Right hindlimb (tissue), 1 donor: ENCODE measurements at regions not wholly inside any gene's neighbourhood (a gene's known extent, or its start where the extent isn't known, plus 50 kb on each side); places are given as distances from the start of the nearest gene placed in this dataset.

ENCODE experiments used
- DNase-seq: peaks from one replicate; pipeline ENCODE4 v3.0.0-alpha.2; 2018

DNA sequence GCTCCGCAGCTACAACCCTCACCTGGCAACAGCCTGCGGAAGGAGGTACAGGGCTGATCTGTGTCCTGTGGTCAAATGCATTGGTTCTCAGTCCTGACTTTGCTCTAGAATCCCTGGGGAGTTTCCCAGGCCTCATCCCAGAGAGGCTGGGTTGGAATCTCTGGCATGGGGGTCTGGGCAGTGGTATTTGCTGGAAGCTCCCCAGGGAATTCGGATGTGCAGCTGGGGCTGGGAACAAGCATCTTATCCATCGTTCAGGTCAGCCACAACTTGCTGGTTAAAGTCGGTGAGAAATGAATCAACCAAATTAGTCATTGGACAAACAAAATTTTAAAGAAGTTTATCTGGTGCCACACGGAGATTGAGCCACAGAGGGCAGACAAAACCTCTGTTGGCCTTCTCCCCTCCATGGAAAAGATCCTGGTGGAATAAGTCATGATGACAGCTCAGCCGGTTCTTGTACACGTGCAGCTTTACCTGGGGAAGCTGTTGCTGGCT is 231.2 kb downstream of the FOXL1 start:
- DNase-seq = no peak

DNA sequence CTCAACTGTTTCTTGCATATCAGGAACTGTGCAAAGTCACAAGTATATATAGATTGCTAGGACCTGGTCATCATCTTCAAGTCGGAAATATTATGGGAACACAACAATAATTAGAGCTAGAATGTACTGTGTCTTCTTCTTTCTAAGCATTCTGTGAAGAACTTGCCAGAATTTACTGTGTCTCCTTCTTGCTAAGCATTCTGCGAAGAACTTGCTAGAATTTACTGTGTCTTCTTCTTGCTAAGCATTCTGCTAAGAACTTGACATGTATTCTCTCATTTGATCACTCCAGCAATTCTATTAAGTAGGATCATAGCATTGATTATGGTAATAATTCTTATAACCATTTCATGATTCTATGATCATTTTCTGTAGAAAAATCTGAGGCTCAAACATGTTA is 231.7 kb downstream of the FOXL1 start:
- DNase-seq = no peak

DNA sequence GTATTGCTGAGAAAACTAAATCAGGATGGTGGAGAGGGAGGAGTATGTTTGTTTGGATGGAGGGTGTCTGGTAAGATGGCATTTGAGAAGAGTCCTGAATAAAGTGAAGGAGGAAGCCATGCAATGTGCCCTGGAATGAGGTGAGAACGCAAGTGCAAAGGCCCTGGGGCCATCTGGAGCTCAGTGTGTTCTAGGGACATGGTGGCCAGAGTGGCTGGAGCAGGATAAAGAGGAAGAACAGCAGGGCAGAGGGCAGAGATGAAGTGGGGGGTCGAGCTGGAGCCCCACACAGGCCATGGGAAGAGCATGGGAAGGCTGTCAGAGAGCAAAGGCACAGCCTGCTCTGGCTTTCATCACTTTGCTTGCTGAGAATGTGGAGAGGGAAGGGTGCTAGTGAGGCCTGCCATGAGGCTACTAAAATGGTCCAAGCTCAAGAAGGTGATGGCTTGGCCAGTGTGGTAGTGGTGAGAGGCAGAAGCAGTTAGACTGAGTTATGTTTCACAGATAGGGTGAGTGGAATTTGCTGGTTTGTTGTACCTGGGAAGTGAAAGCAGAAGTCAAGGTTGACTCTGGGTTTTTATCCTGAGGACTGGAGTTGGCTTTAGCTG is 234.1 kb downstream of the FOXL1 start:
- DNase-seq = no peak

DNA sequence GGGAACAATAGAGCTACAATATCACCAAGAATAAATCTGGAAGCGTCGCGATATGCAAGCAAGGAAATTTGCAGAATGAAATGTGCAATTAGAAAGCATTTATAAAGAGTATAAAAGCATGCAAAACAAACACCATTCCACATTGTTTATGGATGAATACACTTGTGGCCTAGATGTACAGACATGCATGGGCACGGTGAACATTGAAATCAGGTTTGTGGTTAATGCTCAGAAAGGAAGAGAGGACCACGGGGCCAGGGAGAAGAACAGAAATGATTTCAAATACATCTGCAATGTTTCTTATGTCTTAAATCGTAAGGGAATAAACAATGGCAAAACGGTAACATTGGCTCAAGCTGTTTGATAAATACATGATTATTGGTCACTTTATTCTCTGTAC is 235.9 kb downstream of the FOXL1 start:
- no peak for DNase-seq

DNA sequence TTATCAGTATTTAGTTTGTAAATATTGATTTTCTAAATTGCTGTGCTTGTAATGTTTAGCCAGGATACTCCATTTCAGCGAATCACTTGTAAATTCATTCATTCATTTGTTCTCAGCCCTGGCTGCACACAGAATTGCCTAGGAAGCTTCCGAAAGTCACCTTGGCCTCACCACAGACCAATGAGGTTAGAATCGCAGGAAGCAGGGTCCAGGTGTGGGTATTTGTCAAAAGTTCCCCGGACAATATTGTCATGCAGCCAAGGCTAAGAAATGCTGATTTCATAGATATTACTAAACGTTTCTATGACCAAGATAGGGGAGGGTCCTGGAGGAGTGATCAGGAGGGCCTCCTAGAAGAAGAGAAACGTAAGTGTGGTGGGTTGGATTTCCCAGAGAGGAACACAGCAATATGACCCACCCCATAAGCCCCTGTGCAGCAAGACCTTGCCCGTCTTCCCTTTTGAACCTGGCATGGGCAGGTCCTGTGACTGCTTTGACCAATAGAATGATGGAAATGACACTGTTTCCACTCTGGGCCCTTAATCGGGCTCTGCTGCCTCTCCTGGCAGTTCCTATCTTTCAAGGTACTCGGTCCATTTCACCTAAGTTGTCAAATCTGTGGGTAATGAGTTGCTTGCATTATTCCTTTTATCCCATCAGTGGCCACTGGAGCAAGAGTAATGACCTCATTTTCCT is 238.7 kb downstream of the FOXL1 start:
- DNase-seq = no peak

DNA sequence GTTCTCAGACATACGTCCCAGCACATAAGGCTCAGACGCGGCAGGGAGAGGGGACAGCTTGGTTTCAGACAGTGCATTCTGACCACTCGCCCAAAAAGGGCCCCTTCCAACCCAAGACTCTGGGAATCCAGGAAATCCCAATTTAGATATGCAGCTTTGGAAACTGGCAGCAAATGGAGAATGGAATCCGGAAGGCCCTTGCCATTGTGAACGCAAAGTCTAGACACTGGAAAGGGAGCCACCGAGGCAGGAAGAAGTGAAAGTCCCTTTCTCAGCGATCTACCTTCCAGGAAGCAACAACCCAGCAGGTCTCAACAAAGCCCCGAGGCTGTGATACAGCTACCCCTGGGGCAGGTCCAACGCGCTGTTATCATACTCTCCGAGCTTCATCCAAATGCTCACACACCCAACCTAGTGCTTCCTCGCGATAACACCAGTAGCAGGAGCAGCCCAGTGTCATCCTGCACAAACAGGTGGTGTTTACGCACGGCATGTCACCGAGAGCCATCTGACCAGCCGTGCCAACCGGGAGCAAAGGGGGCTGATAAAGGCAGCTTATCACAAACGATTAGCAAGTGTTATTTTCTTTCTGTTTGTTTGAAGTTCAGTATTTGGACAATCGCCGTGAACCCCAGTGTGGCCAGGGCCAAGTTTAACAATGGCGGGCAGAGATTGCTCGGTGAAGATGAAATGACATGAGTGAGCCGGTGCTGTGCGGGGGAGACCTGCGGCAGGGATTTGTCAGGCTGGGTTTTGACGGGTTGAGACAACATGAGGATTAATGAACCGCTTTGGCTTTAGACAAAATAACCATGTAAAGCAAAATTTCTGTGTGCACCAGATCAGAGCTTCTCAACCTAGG is 240.6 kb downstream of the FOXL1 start:
- peak; percentile 36 for DNase-seq

DNA sequence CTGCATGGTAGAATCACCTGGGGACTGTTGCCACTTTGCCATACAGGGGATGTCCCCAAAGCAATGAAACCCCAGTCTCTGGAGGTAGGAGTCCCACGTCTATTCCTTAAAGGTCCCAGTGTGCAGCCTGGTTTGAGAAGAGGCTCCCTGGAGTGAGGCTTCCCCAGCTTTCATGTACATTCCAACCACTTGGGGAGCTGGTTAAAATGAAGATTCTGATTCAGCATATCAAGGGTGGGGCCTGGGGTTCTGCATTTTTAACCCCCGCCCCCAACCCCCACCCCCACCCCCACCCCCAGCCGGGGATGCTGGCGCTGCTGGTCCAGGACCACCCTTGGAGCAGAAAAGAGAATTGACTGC is 241.2 kb downstream of the FOXL1 start:
- DNase-seq = no peak

DNA sequence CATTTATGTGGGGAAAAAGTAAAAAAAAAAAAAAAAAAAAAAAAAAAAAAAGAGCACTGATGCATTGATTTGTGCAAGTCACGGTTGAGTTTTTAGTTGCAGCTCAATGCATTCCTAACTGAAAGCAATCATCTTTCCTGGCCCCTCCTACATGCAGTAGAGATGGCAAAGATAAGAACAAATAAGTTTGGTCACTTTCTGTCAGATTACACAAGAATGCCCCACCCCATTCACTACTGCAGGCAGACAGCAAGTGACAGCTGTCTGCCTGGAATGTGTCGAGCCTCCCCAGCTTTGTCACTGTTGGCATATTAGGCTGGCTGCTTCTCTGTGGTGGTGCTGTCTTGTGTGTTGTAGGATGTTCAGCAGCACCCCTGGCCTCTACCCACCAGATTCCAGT is 243.5 kb downstream of the FOXL1 start:
- no peak for DNase-seq

DNA sequence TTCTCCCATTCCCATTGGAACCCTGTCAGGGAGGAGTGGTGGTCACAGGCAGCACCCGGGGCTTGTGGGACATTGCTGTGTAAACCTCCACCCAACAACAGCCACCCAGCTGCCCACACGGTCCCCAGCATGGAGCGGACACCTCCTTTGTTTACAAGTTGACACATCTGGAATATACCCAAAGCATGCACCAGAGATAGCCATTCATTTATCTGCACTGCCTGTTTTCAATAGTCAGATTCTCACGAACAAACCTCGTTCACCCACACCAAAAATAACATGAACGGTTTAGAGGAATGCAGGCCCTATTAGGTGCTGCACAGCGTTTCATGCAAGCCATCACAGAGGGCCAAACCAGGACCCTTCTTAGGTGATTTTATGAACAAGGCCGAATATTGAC is 244.8 kb downstream of the FOXL1 start:
- no peak for DNase-seq

DNA sequence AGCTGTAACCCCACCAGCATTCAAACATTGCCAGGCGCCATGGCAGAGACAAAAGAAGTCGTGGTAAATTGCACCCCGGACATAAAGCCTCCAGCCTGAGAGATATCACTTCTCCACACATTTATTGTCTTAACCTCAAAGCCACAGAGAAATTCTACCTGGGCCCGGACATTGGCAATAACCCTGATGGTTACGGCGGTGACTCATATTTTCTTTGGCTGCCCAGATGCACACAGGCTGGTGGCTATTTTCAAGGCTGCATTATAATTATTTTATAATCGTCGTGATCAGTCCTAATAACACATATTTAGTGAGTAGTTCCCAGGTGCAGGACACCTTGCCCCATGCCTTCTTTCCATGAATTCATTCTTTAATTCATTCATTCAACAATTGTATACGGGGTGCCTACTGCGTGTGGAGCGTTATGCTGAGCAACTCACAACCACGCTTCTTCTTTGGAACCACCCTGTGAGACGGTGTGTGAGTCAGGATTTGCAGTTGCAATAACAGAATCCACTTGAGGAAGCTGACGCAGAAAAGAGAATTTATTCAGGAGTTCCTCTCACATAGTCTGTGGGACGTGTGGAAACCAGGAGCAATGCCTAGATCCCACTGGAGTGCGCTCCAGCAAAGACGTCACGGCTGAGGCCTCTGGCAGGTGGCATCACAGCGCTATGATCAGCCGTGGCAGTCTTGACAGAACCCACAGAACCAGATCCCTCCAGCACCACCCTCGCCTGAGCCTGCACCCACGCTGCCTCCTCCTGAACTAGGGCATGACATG is 245.7 kb downstream of the FOXL1 start:
- DNase-seq = no peak

DNA sequence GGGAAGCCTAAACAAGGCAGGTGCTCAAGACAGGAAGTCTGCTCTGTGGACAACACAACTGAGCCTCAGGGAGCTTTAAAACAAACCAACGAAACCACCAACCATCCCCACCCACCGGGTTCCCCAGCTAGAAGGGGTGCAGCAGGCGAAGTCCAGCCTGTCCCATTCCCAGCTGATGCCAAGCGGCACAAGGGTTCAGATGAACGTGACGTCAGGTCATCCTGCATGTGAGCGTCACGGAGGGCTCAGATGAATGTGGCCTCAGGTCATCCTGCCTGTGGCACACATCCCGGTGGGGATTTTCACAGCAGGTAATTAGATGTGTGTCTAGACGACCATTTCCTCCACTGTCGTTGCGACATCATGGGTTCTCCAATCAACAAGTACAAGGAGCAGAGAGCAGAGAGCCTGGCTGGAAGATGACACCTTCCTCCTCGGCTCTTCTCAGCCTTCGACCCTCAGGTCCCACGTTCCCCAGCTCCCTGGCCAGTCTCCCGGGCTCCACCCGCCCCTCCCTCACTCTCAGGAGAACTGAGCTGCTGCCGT is 246.5 kb downstream of the FOXL1 start:
- no peak for DNase-seq

DNA sequence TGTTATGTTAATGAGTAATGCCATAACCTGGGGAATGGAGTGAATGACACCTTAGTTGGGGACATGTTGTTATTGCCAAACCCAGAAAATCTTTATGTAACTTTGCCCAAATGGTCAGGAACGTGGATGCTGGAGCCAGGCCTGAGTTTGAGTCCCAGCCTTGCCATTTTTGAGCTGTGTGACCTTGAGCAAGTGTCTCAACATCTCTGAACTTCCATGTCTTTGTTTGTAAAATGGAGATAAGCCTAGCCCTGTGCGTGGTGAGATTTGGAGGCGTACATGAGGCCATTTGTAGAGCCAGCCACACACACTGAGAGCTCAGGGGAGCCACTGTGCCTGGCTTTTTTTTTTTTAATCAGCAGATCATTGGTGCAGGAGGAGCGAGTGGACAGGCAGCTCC is 247.3 kb downstream of the FOXL1 start:
- DNase-seq = no peak

DNA sequence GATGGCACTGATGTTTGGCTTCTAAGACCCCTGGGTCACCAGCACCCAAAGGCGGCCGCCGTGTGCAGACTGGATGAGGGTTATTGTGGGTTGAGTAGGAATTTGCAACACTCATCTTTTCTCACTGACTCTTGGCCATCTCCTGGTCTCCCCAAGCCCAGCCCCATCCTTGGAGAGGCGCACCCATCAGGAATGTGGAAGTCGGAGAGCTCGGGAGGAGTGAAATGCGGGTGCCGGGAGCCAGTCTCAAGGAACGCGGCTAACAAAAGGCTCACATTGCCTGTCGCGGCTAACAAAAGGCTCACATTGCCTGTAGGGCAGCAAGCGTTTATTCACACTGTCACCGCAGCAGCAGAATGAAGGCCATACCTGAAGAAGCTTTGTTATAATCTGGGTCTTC is 248.6 kb downstream of the FOXL1 start:
- DNase-seq = no peak

DNA sequence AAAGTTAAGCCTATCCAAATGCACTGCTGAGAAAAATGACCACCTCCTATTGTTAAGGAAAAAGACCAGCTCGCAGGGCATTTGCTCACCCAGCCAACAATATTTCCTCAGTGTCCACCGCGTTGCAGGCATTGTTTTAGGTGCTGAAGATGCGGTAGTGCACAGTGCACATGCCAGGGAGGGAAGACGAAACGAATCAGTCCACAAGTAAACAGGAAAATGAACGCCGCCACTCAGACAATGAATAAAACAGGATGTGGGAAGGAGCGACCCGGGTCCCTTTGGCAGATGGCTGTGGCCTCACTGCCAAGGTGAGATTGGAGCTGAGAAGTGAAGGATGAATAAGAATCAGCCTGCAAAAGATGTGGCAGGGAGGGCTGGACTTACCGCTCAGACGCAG is 249.2 kb downstream of the FOXL1 start:
- no peak for DNase-seq

DNA sequence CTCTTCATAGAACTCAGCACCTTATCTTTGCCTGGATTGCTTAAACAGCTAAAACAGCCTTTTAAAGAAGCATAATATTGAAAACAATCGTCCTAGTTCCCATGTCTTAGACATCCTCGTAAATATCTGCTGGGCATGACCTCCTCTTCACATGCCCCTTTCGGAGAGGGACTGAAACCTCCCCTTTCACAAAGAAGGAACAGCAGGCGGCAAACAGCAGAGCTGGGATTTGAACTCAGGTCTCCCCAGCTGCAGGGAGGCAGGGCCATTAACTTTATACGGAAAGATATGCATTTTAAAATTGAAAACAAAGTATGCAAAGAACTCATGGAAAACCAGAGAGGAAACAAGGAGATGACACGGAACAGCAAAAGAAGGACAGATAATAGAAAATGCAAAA is 249.9 kb downstream of the FOXL1 start:
- no peak for DNase-seq

DNA sequence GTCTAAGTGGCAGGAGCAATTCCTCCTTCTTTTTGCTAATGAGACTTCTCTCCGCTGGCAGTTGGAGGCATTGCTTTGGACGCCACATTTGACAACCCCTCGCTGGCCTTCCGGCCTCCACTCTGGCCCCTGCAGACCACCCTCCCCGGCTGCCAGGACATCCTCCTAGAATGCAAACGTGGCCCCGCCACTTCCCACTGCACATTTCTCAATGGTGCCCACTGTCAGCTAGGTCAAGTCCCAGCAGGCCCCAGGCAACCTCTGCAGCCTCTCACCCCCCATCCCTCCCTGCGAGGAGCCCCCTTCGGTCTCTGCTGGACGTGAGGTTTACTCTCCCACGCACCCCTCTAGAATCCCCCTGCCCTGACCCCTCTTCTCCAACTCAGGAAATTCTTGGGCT is 250.3 kb downstream of the FOXL1 start:
- DNase-seq = no peak

DNA sequence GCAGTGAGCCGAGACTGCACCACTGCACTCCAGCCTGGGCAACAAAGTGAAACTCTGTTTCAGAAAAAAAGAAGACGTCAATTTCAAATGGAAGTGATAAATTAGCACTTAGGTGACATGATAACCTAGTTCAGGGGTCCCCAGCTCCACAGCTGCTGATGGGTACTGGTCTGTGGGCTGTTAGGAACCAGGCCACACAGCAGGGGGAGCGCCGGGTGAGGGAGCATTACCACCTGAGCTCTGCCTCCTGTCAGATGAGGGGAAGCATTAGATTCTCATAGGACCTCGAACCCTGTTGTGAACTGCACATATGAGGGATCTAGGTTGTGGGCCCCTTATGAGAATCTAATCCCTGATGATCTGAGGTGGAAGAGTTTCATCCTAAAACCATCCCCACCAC is 253.0 kb downstream of the FOXL1 start:
- DNase-seq = no peak

DNA sequence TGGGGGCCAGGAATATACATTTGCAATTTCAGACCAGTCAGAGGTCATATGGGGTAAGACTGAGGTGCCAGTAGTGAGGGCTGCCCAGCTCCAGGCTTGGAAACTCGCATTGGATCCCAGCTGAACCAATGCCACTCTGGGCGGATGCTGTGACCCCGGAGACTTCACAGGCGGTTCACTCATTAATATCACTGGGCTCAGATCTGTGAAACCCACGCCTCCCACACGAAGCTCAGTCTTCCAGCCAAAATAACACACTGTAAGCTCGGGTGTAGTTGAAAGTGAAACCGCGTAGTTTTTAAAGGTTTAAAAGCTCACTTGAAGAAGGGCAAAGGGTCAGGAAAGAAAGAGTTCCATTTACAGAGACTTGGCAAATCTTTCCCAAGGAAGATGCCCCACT is 254.8 kb downstream of the FOXL1 start:
- DNase-seq = no peak

DNA sequence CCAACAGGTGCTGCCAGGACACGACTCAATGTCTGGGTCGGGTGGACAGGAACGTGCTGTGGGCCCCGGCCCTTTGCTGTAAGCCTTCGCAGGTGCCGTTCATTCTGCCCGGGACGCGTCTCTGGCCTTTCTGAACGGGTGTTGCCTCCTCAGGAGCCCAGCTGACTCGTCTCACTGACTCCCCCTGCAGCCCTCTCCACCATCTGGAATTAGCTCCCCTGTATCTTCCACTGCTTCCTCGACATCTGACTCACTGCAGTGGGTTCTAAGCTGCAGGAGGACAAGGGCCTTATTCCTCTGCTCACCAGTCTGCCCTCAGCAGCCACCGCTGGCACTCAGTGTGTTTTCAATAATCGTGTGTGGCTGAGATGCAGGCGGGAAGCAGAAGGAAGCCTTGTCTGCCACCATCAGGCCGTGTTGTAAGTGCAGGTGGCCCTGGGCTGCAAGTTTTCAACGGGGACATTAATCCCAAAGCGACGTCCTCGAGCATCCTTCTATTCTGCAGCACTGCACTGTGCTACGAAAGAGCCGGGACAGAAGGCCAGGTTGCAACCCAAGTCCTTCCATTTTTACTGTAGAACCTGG is 256.2 kb downstream of the FOXL1 start:
- no peak for DNase-seq

DNA sequence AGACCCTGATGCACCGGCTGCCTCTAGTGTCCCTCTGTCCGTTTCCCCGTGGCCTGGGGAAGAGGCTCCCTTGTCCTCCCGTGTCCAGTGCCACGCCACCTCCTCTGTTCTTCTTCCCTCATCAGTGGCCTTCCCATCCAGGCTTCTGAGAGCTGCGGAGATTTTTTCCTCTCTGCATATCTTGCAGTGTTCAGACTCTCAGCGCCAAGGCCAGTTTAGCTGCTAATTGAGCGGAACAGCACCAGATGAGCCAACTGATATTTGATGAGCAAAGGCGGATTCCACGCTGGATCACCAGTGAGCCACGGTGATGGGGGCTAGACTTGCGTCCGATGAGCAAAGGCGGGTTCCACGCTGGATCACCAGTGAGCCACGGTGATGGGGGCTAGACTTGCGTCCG is 257.6 kb downstream of the FOXL1 start:
- DNase-seq = no peak

DNA sequence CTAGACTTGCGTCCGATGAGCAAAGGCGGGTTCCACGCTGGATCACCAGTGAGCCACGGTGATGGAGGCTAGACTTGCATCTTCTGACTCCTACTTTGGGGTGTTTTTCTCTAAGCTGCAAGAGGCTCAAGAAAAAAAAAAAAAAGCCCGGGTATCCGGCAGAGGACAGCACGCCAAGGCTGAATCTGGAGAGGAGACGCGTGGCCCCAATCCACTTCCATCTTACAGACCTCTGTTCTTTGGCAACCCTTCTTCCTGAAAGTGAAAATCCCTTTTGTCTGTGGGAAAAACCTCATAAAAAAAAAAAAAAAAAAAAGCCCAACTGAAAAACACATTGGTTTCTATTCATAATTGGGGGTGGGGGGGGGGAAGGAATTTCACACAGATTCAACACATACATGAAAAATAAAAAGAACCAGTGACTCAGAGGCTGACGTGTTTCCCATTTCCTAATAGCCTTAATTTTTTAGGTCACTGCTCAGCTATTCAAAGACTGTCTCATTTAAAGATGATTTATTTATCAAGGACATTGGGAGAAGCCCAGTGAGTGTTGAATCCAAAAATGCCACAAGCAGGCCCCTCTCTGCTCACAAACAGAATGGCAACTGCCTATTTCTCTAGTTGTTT is 258.3 kb downstream of the FOXL1 start:
- no peak for DNase-seq

DNA sequence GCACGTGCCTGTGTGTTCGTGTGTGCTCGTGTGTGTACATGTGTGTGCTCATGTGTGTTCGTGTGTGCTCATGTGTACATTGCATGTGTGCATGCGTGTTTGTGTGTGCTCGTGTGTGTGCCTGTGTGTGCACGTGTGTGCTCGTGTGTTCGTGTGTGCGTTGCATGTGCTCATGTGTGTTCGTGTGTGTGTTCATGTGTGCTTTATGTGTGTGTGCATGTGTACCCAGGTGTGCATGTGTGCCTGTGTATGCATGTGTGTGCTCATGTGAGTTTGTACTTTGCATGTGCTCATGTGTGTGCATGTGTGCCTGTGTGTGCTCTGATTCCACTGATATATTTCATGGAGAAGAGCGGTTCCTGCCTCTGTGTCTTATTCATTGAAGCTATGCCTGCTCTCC is 265.5 kb downstream of the FOXL1 start:
- DNase-seq = no peak
